MV-4-11 (cell line): ENCODE measurements at regions not wholly inside any gene's neighbourhood (a gene's known extent, or its start where the extent isn't known, plus 50 kb on each side); places are given as distances from the start of the nearest gene placed in this dataset.
"Not testable (repeated sequence)": the region's sequence is repeated elsewhere in the genome, so short reads cannot be mapped to it uniquely, and the experiment has no call there.

Experiments used
- DNase-seq: peaks from one replicate; lab custom pipeline; 2025; lab: John Stamatoyannopoulos, UW

- DNase-seq: no peak
Observed at GRCh38 chr12:4156317-4156716, 117.2 kb upstream of the CCND2 start.

- DNase-seq: no peak
Observed at GRCh38 chr12:4154672-4155225, 118.8 kb upstream of the CCND2 start.

GRCh38 chr12:4153343-4153892, 120.1 kb upstream of the CCND2 start:
- DNase-seq: peak; percentile 90

GRCh38 chr12:4152145-4152795, 121.3 kb upstream of the CCND2 start:
- DNase-seq: no peak

- DNase-seq: peak; percentile 10
Observed at GRCh38 chr12:4151362-4152121, 122.0 kb upstream of the CCND2 start.

- DNase-seq: not testable (repeated sequence)
Observed at GRCh38 chr12:4150355-4150754, 123.2 kb upstream of the CCND2 start.

- DNase-seq: peak; percentile 88
Observed at GRCh38 chr12:4148418-4149056, 125.0 kb upstream of the CCND2 start.

GRCh38 chr12:4147031-4147481, 126.5 kb upstream of the CCND2 start:
- peak; percentile 67 for DNase-seq

GRCh38 chr12:4145990-4146859, 127.3 kb upstream of the CCND2 start:
- no peak for DNase-seq

- DNase-seq: no peak
Observed at GRCh38 chr12:4144676-4145075, 128.9 kb upstream of the CCND2 start.

- DNase-seq: no peak
Observed at GRCh38 chr12:4143896-4144295, 129.7 kb upstream of the CCND2 start.

- no peak for DNase-seq
Observed at GRCh38 chr12:4141348-4142270, 132.0 kb upstream of the CCND2 start.

GRCh38 chr12:4140581-4141301, 132.8 kb upstream of the CCND2 start:
- DNase-seq: no peak

GRCh38 chr12:4139191-4139590, 134.4 kb upstream of the CCND2 start:
- no peak for DNase-seq

- not testable (repeated sequence) for DNase-seq
Observed at GRCh38 chr12:4138532-4138931, 135.0 kb upstream of the CCND2 start.

GRCh38 chr12:4138051-4138450, 135.5 kb upstream of the CCND2 start:
- DNase-seq: no peak

- DNase-seq: no peak
Observed at GRCh38 chr12:4137441-4137840, 136.1 kb upstream of the CCND2 start.

GRCh38 chr12:4137015-4137414, 136.5 kb upstream of the CCND2 start:
- peak; percentile 54 for DNase-seq

GRCh38 chr12:4135919-4136605, 137.5 kb upstream of the CCND2 start:
- DNase-seq: peak; percentile 98
